ENCODE measurements at regions not wholly inside any gene's neighbourhood (a gene's known extent, or its start where the extent isn't known, plus 50 kb on each side); places are given as distances from the start of the nearest gene placed in this dataset.

DNA sequence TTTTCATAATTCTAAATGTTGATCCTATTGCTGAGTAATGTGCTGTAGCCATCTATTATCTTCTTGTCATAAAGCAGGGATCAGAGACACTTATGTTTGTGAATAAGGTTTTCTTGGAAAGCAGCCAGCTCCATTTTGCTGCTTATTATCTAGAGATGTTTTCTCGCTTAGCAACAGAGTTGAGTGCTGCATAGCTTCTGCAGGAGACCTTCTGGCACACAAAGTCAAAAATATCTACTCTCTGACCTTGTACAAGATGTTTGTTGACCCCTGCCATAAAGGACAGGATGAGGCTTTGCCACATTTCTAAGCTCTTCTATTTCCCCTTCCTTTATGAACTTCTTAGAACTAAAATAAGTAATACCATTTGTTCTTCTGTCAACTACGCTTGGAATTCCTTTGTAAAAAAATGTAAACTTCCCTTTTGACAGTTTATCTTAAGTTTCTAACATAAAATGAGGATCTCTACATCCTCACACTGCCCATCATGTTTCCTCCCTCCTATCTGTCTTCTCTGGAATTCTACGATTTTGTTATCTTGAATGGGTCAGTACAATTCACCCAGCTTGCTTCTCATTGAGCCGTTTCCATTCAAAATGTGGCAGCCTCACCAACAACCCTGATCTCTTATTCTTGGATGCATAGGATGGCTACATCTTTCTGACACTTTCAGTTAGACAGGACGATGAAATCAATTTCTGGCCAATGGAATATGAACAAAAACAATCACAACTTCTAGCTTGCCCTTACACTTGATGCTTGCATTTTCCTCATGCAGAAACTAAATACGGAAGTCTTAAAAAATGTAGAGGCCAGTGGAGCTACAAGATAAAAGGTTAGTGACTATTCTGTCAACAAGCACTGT is 1377.0 kb downstream of the SUCLG1 start:
- TF ChIP-seq GATA3 (IDR thresholded peaks at IDR 0.05; ENCODE audit: low read depth, low read length) (no peak), GATA2 (IDR thresholded peaks at IDR 0.05; ENCODE audit: low read depth, low read length) (no peak)

DNA sequence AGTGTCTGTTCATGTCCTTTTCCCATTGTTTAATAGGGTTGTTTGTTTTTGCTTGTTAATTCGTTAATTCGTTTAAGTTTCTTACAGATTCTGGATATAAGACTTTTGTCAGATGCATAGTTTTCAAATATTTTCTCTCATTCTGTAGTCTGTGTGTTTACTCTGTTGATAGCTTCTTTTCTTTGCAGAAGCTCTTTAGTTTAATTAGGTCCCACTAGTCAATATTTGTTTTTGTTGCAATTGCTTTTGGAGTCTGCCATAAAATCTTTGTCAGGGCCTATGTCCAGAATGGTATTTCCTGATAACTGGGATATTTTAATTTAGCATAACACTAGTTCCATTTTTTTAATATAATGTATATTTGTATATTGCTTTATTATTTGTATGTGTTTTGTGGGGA is 1380.1 kb downstream of the SUCLG1 start:
- TF ChIP-seq GATA3 (IDR thresholded peaks at IDR 0.05; ENCODE audit: low read depth, low read length) (no peak), GATA2 (IDR thresholded peaks at IDR 0.05; ENCODE audit: low read depth, low read length) (no peak)

DNA sequence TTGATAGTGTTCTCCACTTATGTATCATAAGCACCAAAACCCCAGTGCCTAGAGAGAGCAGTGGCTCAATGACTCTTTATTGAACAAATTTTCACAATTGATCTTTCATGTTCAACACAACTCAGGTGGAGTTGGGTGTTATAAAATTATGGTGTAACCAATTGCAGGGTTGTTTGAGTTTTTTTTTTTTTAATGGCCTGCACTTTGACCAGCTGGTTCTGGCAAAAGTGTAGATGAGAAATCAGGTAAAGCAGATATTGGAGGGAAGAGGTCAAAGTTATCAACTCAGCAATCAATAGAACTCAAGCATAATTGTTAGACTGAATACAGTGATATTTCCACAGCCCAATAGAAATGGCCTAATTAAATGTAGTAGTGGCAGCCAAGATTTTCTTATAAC is 1386.3 kb downstream of the SUCLG1 start:
- no peak for TF ChIP-seq GATA3 (IDR thresholded peaks at IDR 0.05; ENCODE audit: low read depth, low read length)
- TF ChIP-seq GATA2 (IDR thresholded peaks at IDR 0.05; ENCODE audit: low read depth, low read length) = no peak

DNA sequence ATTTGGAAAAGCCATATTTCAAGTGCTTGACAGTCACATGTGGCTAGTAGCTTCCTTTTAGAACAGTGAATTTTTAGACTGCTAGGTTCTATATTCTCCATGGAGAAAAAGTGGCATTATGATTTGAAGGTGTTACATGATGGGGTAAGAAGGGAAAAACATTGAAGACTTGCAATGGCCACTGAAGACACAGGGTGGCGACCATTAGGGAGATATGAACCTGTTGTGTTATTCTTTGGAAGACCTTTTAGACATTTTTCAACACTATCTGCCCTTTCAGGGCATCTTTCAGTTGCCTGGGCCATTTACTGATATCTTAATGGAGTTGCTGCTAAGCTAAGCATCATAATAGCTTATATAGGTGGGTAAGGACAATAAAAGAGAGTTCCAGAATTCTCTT is 1387.2 kb downstream of the SUCLG1 start:
- TF ChIP-seq GATA3 (IDR thresholded peaks at IDR 0.05; ENCODE audit: low read depth, low read length) (no peak), GATA2 (IDR thresholded peaks at IDR 0.05; ENCODE audit: low read depth, low read length) (no peak)

DNA sequence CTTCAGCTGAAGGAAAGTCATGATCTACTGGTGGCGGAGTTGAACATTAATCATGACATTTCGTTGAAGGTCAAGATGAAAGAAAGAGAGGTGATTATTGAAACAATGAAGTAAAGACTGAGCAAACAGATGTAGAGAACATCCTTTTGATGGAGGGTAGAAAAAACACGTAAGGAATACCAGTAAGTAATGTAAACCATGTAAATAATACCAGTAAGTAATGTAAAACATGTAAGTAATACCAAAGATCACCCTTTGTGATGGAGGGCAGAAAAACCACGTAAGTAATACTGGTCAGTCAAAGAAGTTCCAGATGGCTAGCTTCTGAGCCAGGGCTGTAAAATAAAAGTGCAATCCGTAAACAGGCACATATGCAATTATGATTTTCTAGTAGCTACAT is 1387.7 kb downstream of the SUCLG1 start:
- TF ChIP-seq GATA2 (IDR thresholded peaks at IDR 0.05; ENCODE audit: low read depth, low read length) (no peak), GATA3 (IDR thresholded peaks at IDR 0.05; ENCODE audit: low read depth, low read length) (no peak)

DNA sequence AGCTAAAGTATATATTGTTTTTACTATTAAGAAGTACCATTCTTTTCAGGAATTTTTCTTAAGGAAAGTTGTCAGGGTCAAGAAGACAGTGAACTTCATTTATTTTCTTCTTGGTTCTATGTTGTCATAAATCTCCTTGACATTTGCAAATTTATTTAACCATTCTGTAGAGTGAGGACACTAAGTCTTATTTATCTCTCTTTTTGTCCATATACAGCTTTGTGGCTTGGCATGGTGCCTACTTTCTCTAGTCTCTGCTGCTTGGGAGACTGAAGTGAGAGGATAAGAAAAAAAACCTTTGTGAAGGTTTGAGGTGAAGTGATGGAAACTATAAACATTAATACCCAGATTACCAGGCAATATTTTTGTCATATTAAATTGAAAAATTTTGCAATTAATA is 1389.4 kb downstream of the SUCLG1 start:
- no peak for TF ChIP-seq GATA3 (IDR thresholded peaks at IDR 0.05; ENCODE audit: low read depth, low read length)
- TF ChIP-seq GATA2 (IDR thresholded peaks at IDR 0.05; ENCODE audit: low read depth, low read length) = no peak

DNA sequence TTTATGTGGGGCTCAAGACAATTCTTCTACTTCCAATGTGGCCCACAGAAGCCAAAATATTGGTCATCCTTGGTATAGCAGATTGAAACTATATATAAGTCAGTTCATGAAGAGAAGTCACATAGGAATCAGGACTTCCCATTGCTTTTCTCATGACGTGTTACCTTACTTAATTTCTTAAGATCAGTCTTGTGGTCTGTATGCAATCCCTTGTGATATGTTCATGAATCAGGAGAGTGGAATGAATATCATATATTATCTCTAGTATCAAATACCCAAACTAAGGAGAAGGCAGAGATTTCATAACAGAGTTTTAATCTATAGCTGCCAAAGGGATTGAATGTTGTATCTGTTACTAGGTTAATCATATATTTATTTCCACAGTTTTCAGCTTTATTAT is 1390.4 kb downstream of the SUCLG1 start:
- TF ChIP-seq GATA3 (IDR thresholded peaks at IDR 0.05; ENCODE audit: low read depth, low read length) (no peak), GATA2 (IDR thresholded peaks at IDR 0.05; ENCODE audit: low read depth, low read length) (no peak)

DNA sequence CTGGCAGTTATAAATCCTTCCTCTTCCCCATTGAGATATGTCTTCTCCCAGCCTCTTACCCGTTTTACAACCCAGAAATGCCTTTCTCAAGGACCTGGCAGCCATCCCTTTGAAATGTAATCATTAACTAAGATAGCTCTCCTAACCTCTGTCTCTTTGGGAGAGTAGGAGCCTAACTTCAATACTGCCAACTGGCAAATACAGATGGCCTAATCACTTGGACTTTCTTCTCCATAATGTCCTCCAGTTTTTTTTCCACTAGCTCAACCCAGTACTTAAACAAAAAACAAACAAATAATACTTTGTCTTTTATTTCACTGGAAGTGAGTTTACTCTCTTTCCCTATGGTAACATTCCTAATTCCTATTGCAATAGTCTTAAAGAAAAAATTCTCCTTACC is 1391.1 kb downstream of the SUCLG1 start:
- TF ChIP-seq GATA2 (IDR thresholded peaks at IDR 0.05; ENCODE audit: low read depth, low read length) = no peak
- no peak for TF ChIP-seq GATA3 (IDR thresholded peaks at IDR 0.05; ENCODE audit: low read depth, low read length)

DNA sequence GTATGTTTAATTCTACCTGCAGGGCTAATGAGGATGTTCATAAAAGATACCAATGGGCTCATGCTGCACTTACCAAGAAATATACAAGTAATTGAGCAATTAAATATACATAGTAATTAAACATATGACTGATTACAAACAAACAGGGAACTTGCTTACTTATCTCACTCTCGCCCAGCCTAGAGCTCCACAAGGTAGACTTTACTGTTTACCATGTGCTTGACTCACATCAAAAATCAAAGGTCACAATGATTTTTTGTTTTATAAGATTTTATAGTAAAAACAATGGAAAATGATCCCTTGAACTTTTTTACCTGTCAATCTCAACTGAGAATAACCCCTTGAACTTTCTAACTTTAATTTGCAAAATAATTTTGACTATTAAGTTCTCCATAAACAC is 1395.1 kb downstream of the SUCLG1 start:
- TF ChIP-seq GATA3 (IDR thresholded peaks at IDR 0.05; ENCODE audit: low read depth, low read length) (no peak), GATA2 (IDR thresholded peaks at IDR 0.05; ENCODE audit: low read depth, low read length) (no peak)

DNA sequence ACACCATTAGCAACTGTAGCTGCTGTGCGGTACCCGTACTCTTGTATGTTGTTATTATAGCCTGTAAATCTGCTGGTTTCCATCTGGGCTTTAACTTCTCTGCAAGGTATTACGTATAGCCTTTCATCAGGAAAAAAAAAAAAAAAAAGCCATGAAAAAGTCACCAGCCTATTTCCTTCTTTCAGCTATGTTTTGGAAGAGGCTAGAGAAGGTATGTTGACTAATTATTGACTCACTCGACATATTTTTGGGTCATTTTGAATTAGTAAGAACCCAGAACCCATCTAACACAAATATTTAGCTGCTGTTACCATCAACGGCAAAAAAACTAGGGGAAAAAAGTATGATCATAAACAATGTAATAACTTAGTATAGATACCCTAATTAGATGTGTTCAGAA is 1395.6 kb downstream of the SUCLG1 start:
- TF ChIP-seq GATA2 (IDR thresholded peaks at IDR 0.05; ENCODE audit: low read depth, low read length) (no peak), GATA3 (IDR thresholded peaks at IDR 0.05; ENCODE audit: low read depth, low read length) (no peak)

DNA sequence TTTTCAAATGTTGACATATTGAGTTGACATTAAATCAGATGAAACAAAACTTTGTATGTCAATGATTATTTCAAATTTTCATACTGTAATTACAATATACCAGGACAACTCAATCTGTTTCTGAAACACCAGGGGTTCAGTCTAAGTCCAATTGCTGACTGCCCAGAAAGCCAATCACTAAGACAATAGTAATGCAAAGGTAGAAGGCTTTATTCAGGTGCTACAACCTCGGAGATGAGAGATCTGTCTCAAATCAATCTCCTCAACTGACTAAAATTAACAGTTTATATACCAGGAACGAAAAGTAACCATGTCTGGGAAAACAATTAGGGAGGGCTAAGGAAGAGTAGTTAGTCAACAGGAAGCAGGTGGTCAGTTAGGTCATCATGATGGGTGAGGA is 1400.4 kb downstream of the SUCLG1 start:
- TF ChIP-seq GATA2 (IDR thresholded peaks at IDR 0.05; ENCODE audit: low read depth, low read length) = no peak
- no peak for TF ChIP-seq GATA3 (IDR thresholded peaks at IDR 0.05; ENCODE audit: low read depth, low read length)

DNA sequence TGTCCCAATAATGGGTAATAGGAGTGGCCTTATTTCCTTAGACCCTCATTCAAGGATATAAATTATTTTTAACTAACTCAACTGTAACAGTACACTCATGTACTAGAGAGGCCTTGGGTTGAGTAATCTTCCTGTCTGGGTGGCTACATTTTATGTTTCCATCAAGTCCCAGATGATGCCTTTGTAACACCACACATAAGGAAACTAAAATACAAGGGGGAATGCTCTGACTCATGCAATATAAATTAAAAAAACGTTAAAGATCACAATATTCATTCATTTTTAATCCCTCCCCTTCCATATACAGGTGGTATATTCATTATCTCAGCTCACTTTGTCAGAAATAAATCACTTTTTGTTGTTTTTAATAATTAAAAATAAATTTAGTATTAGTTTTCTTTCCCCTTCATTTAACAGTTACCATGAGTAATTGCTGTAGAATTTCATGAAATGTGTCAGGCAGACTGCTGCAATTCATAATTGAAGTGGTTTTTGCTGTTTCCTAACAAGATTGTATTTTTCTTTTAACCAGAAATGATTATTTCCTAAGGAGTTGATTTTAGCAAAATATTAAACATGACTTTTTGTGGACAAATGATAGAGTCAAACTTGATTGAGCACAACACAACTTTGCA is 1403.6 kb downstream of the SUCLG1 start:
- TF ChIP-seq GATA2 (IDR thresholded peaks at IDR 0.05; ENCODE audit: low read depth, low read length) = no peak
- TF ChIP-seq GATA3 (IDR thresholded peaks at IDR 0.05; ENCODE audit: low read depth, low read length) = no peak

DNA sequence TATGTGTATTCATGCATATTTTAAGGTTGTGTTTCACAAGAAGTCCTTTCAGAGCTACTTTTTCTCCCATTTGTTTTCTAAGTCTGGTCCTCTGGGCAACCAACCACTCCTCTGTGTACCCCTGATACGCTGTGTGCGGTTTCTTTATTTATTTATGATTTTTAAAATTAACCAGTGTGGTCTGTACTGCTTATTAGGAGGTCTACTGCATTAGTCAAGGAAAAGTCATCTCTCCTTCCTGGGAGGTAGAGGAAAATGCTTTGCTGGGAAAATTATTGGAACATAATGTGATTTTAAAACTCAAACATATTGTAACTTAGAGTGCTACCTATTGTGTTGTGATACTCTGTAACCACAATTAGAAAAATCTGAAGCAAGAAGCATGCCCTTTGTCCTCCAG is 1404.3 kb downstream of the SUCLG1 start:
- no peak for TF ChIP-seq GATA2 (IDR thresholded peaks at IDR 0.05; ENCODE audit: low read depth, low read length)
- no peak for TF ChIP-seq GATA3 (IDR thresholded peaks at IDR 0.05; ENCODE audit: low read depth, low read length)

DNA sequence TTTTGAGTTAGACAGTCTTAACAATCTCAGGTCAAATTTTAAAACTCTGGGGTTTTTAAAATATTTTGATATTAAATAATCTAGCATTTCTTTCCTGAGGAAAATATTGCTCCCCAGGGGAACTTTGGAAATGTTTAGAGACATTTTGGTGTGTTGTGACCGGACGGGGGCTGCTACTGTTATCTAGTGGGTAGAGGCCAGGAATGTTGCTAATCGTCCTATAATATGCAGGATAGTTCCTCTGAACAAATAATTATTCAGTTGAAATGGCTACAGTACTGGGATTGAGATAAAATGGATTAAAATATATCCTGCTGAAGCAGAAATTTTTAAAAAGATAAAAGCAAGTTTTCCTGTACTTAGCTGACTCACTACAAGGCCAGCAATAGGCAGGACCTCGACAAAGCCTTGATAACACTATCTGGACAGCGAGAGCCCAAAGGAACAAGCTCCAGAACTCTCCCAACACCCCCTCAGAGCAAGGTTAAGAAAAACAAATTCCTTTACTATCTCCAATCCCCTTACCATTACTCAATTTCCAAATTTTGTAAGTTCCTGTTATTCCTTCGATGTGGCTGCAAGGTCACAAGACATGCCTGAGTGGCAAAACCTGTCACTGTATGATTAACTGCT is 1407.4 kb downstream of the SUCLG1 start:
- TF ChIP-seq GATA2 (IDR thresholded peaks at IDR 0.05; ENCODE audit: low read depth, low read length) (no peak), GATA3 (IDR thresholded peaks at IDR 0.05; ENCODE audit: low read depth, low read length) (no peak)

DNA sequence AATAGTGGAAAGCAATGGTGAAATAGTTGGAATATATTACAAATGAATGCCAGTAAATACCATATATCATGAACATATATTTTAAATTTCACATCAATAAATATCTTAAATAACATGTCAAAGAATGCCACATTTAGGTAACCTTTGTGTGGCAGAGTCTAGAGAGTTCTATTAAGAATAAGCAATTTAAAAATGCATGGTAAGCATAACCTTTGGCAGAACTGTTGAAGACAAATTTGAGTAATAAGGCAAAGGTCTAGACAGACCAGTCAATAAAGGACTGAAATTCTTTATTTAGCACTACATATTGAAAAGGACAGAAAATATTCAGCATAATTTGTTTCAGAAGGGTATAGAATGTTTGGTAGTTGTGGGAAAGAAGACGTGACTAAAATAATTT is 1417.0 kb downstream of the SUCLG1 start:
- TF ChIP-seq GATA2 (IDR thresholded peaks at IDR 0.05; ENCODE audit: low read depth, low read length) (no peak), GATA3 (IDR thresholded peaks at IDR 0.05; ENCODE audit: low read depth, low read length) (no peak)

All from SH-SY5Y (cell line).